ENCODE measurements at regions not wholly inside any gene's neighbourhood (a gene's known extent, or its start where the extent isn't known, plus 50 kb on each side); places are given as distances from the start of the nearest gene placed in this dataset.
"Not testable (repeated sequence)": the region's sequence is repeated elsewhere in the genome, so short reads cannot be mapped to it uniquely, and the experiment has no call there.

GRCh38 chr12:39699079-39699478, 79.5 kb upstream of the ABCD2 start:
- not testable (repeated sequence) for FAIRE-seq

GRCh38 chr12:39697108-39697507, 77.5 kb upstream of the ABCD2 start:
- no peak for FAIRE-seq

DNA sequence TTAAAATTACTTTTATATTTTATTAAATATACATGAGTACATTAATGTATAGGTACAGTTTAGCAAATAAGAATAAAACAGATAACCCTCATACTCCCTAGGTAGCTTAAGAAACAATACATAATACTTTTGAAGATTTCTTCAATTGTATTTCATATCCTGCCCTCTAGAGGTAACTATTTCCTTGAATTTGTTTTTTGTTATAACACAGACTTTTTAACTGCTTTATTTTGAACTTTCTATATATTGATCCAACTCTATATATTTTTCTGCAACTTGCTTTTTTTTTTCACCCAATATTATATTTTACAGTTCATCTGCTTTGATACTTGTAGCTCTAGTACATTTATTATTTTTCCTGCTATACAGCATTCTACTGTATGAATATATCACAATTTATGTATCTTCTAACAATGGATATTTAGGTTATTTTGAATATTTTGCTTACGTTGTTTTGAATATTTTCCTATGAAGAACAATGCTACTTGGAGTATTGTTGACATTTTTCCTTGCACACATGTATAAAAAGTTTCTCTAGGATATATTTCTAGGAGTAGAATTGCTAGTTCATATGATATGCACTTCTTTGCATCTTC, 72.8 kb upstream of the ABCD2 start:
- FAIRE-seq: peak; percentile 71

- FAIRE-seq: no peak
Measured at GRCh38 chr12:39685854-39686657, 66.5 kb upstream of the ABCD2 start.

DNA sequence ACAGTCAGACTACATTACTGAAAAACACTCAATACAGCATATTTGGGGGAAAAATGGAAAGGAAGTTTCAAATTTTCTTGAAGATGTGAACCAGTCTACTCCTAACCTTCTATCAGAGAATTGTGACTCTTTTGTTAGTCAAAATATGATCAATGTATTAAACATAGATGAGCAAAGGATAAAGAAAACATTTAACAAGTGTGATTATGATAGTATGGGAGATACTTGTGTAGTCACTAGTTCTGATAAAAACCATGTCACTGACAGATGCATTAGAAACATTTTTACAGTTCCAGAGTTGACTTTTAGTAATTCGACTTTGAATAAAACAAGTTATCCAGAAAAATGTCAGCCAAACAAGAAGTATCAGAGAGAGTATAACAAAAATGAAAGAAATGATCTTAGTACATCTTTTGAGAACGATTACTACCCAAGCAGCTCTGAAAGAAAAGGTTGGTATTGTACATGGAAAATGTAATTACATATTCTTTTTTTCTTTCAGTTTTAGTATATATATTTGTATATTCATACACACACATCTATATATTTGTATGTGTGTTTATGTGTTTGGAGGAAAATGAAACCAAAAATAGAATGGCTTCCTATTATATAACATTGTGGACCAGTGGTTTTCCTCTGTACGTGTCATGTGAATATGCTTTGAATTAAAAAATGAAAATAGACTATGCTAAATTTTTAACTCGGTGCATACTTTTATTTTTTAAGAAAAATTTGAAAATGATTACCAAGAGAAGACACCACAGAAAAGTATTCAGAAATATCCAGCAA, 63.3 kb upstream of the ABCD2 start:
- FAIRE-seq: no peak

DNA sequence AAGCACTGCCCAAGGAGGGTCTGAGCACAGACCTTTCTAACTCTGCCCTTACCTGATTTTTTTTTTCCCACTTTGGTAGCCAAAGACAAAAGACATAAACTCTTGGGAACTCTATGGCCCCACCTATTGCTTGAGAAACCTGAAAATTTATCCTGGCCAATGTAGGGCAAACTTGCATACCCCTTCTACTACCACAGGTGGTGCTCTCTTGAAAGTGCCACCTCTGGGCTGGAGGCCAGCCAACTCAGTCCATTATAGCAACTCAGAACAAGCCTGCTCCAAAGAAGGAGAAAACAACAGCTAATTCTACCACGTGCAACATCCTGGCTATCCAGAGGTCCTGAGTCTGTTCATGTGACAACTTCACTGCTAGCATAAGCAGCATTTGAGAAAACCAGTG, 55.7 kb upstream of the ABCD2 start:
- FAIRE-seq: no peak

GRCh38 chr12:39672976-39673375, 53.4 kb upstream of the ABCD2 start:
- no peak for FAIRE-seq

DNA sequence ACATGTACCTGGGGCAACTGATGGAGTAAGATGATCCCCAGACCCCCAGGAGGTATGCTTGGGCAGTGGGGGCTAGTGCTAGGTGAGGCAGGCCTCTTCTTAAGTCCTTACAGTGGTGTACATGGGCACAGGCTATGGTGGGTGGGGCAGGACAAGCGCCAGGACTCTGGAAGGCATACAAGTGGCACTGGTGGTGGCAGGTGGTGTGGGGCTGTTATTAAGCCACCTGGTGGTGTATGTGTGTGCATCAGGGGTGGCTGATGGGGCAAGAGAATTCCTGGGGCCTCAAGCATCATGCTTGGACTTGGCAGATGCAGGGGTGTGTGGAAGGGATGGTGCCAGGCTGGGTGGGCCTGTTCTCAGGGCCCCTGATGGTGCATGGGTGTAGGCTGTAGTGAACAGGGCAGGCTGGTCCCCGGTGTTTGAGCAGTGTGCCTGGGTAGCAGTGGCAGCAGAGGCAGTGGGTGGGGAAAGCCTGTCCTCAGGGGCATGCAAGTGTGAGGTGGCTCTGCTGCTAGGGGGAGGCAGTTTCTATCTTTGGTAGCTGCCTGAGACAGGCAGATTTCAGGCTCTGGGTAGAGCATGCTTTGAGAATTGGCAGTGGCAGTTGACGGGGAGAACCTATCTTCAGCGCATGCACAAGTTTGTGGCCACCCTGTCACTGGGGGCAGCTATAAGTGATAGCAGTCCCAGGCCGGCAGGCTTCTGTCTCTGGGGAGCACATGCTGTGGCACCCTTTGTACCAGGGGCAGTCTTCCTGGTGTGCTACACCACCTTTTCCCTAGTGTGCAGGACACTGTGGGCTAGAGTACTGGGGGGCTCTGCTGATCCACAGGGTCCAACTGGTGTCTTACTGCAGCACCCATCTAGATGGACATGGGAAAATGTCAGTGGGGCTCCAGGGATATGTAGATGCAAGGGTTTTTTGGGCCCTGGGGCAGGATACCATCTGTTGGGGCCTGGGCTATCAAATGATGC, 52.6 kb upstream of the ABCD2 start:
- FAIRE-seq: no peak

DNA sequence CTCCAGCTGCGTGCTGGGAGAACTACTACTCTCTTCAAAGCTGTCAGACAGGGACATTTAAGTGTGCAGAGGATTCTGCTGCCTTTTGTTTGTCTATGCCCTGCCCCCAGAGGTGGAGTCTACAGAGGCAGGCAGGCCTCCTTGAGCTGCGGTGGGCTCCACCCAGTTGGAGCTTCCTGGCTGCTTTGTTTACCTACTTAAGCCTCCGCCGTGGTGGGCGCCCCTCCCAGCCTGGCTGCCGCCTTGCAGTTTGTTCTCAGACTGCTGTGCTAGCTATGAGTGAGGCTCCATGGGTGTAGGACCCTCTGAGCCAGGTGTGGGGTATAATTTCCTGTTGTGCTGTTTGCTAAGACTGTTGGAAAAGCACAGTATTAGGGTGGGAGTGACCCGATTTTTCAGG, 49.9 kb upstream of the ABCD2 start:
- not testable (repeated sequence) for FAIRE-seq
